Mucosa of descending colon (tissue), 3 donors: ENCODE measurements at regions not wholly inside any gene's neighbourhood (a gene's known extent, or its start where the extent isn't known, plus 50 kb on each side); places are given as distances from the start of the nearest gene placed in this dataset.

Experiments
- ATAC-seq: fragments of 200-7000 bp; cut with Tn5 transposase; one replicate; pipeline ENCODE4 v1.9.1; 2020; ENCODE audit warnings: mild to moderate bottlenecking, moderate library complexity
- DNase-seq, 3 donors: peaks; one replicate each; pipeline ENCODE4 v3.0.0-alpha.2; 2020
- H3K36me3 ChIP-seq: fragments of 200-600 bp; one replicate; pipeline ENCODE4 v1.8.0; 2021; ENCODE audit warnings: low read depth, mild to moderate bottlenecking
- H3K4me1 ChIP-seq: fragments of 200-600 bp; one replicate; pipeline ENCODE4 v1.8.0; 2021; ENCODE audit warnings: low read depth, mild to moderate bottlenecking
- H3K4me3 ChIP-seq: fragments of 200-600 bp; one replicate; pipeline ENCODE4 v1.8.0; 2021; ENCODE audit warnings: mild to moderate bottlenecking
- H3K9me3 ChIP-seq: fragments of 200-600 bp; one replicate; pipeline ENCODE4 v1.8.0; 2021; ENCODE audit warnings: mild to moderate bottlenecking
- CTCF ChIP-seq: fragments of 200-600 bp; IDR thresholded peaks from one replicate; pipeline ENCODE4 v1.8.0; 2022; ENCODE audit warnings: antibody characterized with exemption, mild to moderate bottlenecking
- intact Hi-C, 2 donors: fragments of 100-400 bp; cut with DNase I in 1 of 2; cut with micrococcal nuclease in 1 of 2; formaldehyde crosslinking; loops; one replicate each; pipeline versions ENCODE4 v1.11.0 to v1.11.1; 2022; cut with DNase I, micrococcal nuclease
- donor health status: DM: no; HTN: no; CAD: no; lungs with moderate emphysema.
- donor health status: DM: no; HTN: no; CAD: no.
- donor health status: DM: no; HTN: yes; CAD: no.

GRCh38 chr17:77404812-77405581, 264.2 kb downstream of the SEC14L1 start:
- peak; percentile 63 for ATAC-seq
- Histone ChIP-seq H3K4me3 (no peak overlapping the region), H3K9me3 (no peaks in the 10 kb centered on the region), H3K36me3 (no peaks in the 10 kb centered on the region), H3K4me1 (peaks cover 25% of the 10 kb centered on the region)
- intact Hi-C loops: no loop called here
- peak; percentile 69 to 87 (median 73) for DNase-seq
- no peak for TF ChIP-seq CTCF

- peaks cover 36% of the 10 kb centered on the region for H3K4me1 ChIP-seq
- intact Hi-C loops: no loop called here
- no peak overlapping the region for H3K4me3 ChIP-seq
- H3K36me3 ChIP-seq: no peaks in the 10 kb centered on the region
- ATAC-seq: peak; percentile 31
- TF ChIP-seq CTCF: no peak
- DNase-seq: no peak
- no peaks in the 10 kb centered on the region for H3K9me3 ChIP-seq
These were observed 265.3 kb downstream of the SEC14L1 start for GRCh38 chr17:77405867-77406732.

GRCh38 chr17:77407321-77408277, 266.8 kb downstream of the SEC14L1 start:
- Histone ChIP-seq H3K36me3 (no peaks in the 10 kb centered on the region), H3K9me3 (no peaks in the 10 kb centered on the region), H3K4me3 (no peak overlapping the region), H3K4me1 (peaks cover 40% of the 10 kb centered on the region)
- ATAC-seq: no peak
- intact Hi-C loops: no loop called here
- no peak for DNase-seq
- TF ChIP-seq CTCF: no peak

- Histone ChIP-seq H3K9me3 (no peaks in the 10 kb centered on the region), H3K4me3 (no peak overlapping the region), H3K4me1 (peaks cover 40% of the 10 kb centered on the region), H3K36me3 (no peaks in the 10 kb centered on the region)
- intact Hi-C loops: no loop called here
- ATAC-seq: no peak
- no peak for DNase-seq
- TF ChIP-seq CTCF: no peak
These were observed 267.5 kb downstream of the SEC14L1 start for GRCh38 chr17:77408284-77408683.
